HUES64 (cell line): ENCODE measurements at regions not wholly inside any gene's neighbourhood (a gene's known extent, or its start where the extent isn't known, plus 50 kb on each side); places are given as distances from the start of the nearest gene placed in this dataset.

Experiments used
- H3K27ac ChIP-seq: 2 replicates; pipeline ENCODE4 v1.7.0; 2013; ENCODE audit warnings: low read depth, low read length, inconsistent platforms
- H3K27me3 ChIP-seq: 2 replicates; pipeline ENCODE4 v1.6.1; 2013; ENCODE audit warnings: mild to moderate bottlenecking, low read length; ENCODE audit not compliant: insufficient read depth
- H3K36me3 ChIP-seq: 2 replicates; pipeline ENCODE4 v1.6.1; 2013; ENCODE audit warnings: mild to moderate bottlenecking, low read length; ENCODE audit not compliant: insufficient read depth
- H3K4me1 ChIP-seq: 2 replicates; pipeline ENCODE4 v1.6.1; 2013; ENCODE audit warnings: mild to moderate bottlenecking, low read length, moderate library complexity; ENCODE audit not compliant: insufficient read depth
- H3K4me3 ChIP-seq: 2 replicates; pipeline ENCODE4 v1.5.1; 2013; ENCODE audit warnings: mild to moderate bottlenecking, low read length, moderate library complexity
- H3K9ac ChIP-seq: 2 replicates; pipeline ENCODE4 v1.6.1; 2013; ENCODE audit warnings: mild to moderate bottlenecking, low read depth, low read length
- H3K9me3 ChIP-seq: 2 replicates; pipeline ENCODE4 v1.6.1; 2013; ENCODE audit warnings: low read depth, low read length; ENCODE audit not compliant: insufficient read depth
- WGBS: fragments of 150-250, 120-280 bp; methylation state at CpG from one replicate; pipeline ENCODE4 v1.1.7; 2013; ENCODE audit warnings: missing lambda C conversion rate; 5-methylcytosine and 5-hydroxymethylcytosine counted together

DNA sequence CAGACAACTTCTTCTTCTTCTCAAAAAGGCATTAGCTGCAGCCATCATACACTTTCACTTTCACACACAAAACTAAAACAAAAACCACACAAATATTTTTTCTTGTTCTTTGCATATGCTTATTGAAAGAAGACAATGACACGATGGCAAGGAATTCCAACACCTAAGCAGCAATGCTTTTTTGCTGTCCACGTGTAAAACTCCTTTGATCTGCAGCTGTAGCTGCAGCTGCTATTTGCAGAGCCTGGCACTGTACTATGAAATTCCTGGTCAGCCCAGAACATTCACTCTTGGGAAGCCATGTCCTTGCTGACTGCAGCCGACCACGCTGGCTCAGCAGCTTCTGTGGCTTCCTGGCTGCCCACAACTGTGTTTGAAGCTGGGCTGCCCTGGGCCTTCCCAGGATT is 316.2 kb downstream of the CDH2 start:
- no peaks in the 10 kb centered on the region for H3K9me3 ChIP-seq
- no peaks in the 10 kb centered on the region for H3K27me3 ChIP-seq
- no peak overlapping the region for H3K27ac ChIP-seq
- no peaks in the 10 kb centered on the region for H3K36me3 ChIP-seq
- 67% methylated on average over 4 of the region's 4 CpGs for WGBS
- H3K4me3 ChIP-seq: no peak overlapping the region
- peaks cover 8% of the 10 kb centered on the region; the same call in 1 of the 2 replicates for H3K4me1 ChIP-seq
- no peak overlapping the region for H3K9ac ChIP-seq

GRCh38 chr18:27860011-27860410 is 316.9 kb downstream of the CDH2 start:
- no peak overlapping the region for H3K27ac ChIP-seq
- no peaks in the 10 kb centered on the region for H3K9me3 ChIP-seq
- H3K36me3 ChIP-seq: no peaks in the 10 kb centered on the region
- 84% methylated on average over 4 of the region's 4 CpGs for WGBS
- peaks cover 8% of the 10 kb centered on the region; the same call in 1 of the 2 replicates for H3K4me1 ChIP-seq
- no peak overlapping the region for H3K4me3 ChIP-seq
- H3K27me3 ChIP-seq: no peaks in the 10 kb centered on the region
- no peak overlapping the region for H3K9ac ChIP-seq

DNA sequence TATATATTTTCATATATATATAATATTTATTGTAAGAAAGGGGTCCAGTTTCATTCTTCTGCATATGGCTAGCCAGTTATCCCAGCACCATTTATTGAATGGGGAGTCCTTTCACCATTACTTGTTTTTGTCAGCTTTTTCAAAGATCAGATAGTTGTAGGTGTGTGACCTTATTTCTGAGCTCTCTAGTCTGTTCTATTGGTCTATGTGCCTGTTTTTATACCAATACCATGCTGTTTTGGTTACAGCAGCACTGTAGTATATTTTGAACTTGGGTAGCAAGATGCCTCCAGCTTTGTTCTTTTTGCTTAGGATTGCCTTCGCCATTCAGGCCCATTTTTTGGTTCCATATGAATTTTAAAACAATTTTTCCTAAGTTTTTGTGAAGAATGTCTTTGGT is 320.1 kb downstream of the CDH2 start:
- no peaks in the 10 kb centered on the region for H3K27me3 ChIP-seq
- WGBS: 100% methylated on average over 1 of the region's 1 CpG
- H3K4me3 ChIP-seq: no peak overlapping the region
- no peak overlapping the region for H3K27ac ChIP-seq
- no peak overlapping the region for H3K9ac ChIP-seq
- H3K9me3 ChIP-seq: no peaks in the 10 kb centered on the region
- peaks cover 8% of the 10 kb centered on the region; the same call in 1 of the 2 replicates for H3K4me1 ChIP-seq
- no peaks in the 10 kb centered on the region for H3K36me3 ChIP-seq

DNA sequence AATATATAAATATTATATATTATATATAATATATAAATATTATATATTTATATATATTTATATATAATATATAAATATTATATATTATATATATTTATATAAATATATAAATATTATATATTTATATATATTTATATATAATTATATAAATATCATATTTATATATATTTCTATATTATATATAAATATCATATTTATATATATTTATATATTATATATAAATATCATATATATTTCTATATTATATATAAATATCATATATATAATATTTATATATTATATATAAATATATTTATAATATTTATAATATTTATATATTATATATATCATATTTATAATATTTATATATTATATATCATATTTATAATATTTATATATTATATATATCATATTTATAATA is 321.4 kb downstream of the CDH2 start:
- Histone ChIP-seq H3K4me1 (no peaks in the 10 kb centered on the region), H3K27ac (no peak overlapping the region), H3K9me3 (no peaks in the 10 kb centered on the region), H3K4me3 (no peak overlapping the region), H3K27me3 (no peaks in the 10 kb centered on the region), H3K36me3 (no peaks in the 10 kb centered on the region), H3K9ac (no peak overlapping the region)

DNA sequence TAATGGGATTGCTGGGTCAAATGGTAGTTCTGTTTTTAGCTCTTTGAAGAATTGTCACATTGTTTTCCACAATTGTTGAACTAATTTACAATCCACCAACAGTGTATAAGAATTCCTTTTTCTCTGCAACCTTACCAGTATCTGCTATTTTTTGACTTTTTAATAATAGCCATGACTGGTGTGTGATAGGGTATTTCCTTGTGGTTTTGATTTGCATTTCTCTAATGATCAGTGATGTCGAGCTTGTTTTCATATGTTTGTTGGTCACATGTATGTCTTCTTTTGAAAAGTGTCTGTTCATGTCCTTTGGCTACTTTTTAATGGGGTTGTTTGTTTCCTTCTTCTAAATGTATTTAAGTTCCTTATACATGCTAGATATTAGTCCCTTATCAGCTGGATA is 322.3 kb downstream of the CDH2 start:
- H3K27ac ChIP-seq: no peak overlapping the region
- no peak overlapping the region for H3K9ac ChIP-seq
- H3K27me3 ChIP-seq: no peaks in the 10 kb centered on the region
- H3K36me3 ChIP-seq: no peaks in the 10 kb centered on the region
- no peaks in the 10 kb centered on the region for H3K4me1 ChIP-seq
- no peak overlapping the region for H3K4me3 ChIP-seq
- 92% methylated on average over 1 of the region's 1 CpG for WGBS
- no peaks in the 10 kb centered on the region for H3K9me3 ChIP-seq

- H3K27ac ChIP-seq: no peak overlapping the region
- WGBS: 90% methylated on average over 3 of the region's 4 CpGs
- H3K27me3 ChIP-seq: no peaks in the 10 kb centered on the region
- no peaks in the 10 kb centered on the region for H3K9me3 ChIP-seq
- no peaks in the 10 kb centered on the region for H3K4me1 ChIP-seq
- H3K36me3 ChIP-seq: no peaks in the 10 kb centered on the region
- no peak overlapping the region for H3K9ac ChIP-seq
- H3K4me3 ChIP-seq: no peak overlapping the region
Measured at GRCh38 chr18:27848336-27848735, 328.6 kb downstream of the CDH2 start.

DNA sequence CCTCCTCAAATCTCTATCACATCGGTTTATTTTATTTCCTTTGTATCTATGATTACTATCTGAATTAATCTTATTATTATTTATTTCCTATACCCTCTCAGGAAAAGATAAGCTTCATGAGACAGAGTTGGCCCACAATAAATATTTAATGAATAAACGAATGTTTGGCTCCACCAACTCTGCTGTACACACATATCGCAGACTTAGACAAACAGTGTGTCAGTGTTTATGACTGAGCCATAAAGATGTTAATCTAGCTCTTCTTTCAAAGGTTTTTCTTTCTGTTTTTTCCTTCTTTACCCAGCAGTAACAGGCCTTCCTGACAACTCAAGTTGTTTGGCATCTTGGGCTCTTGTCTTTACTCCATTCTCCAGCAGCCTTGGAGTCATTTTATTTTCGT is 329.5 kb downstream of the CDH2 start:
- Histone ChIP-seq H3K9ac (no peak overlapping the region), H3K9me3 (no peaks in the 10 kb centered on the region), H3K27me3 (no peaks in the 10 kb centered on the region), H3K36me3 (no peaks in the 10 kb centered on the region), H3K4me1 (no peaks in the 10 kb centered on the region), H3K27ac (no peak overlapping the region), H3K4me3 (no peak overlapping the region)
- WGBS: 97% methylated on average over 3 of the region's 4 CpGs

GRCh38 chr18:27845897-27846296 is 331.0 kb downstream of the CDH2 start:
- H3K4me3 ChIP-seq: no peak overlapping the region
- H3K4me1 ChIP-seq: no peaks in the 10 kb centered on the region
- H3K9ac ChIP-seq: no peak overlapping the region
- H3K27ac ChIP-seq: no peak overlapping the region
- WGBS: 94% methylated on average over 2 of the region's 2 CpGs
- H3K36me3 ChIP-seq: no peaks in the 10 kb centered on the region
- no peaks in the 10 kb centered on the region for H3K27me3 ChIP-seq
- H3K9me3 ChIP-seq: no peaks in the 10 kb centered on the region

GRCh38 chr18:27843783-27844777 is 332.9 kb downstream of the CDH2 start:
- no peaks in the 10 kb centered on the region for H3K36me3 ChIP-seq
- H3K27me3 ChIP-seq: no peaks in the 10 kb centered on the region
- no peak overlapping the region for H3K4me3 ChIP-seq
- WGBS: 85% methylated on average over 2 of the region's 3 CpGs
- H3K4me1 ChIP-seq: no peaks in the 10 kb centered on the region
- H3K9ac ChIP-seq: no peak overlapping the region
- no peaks in the 10 kb centered on the region for H3K9me3 ChIP-seq
- H3K27ac ChIP-seq: no peak overlapping the region

- no peaks in the 10 kb centered on the region for H3K36me3 ChIP-seq
- no peak overlapping the region for H3K27ac ChIP-seq
- H3K27me3 ChIP-seq: no peaks in the 10 kb centered on the region
- H3K9me3 ChIP-seq: no peaks in the 10 kb centered on the region
- no peak overlapping the region for H3K9ac ChIP-seq
- H3K4me3 ChIP-seq: no peak overlapping the region
- H3K4me1 ChIP-seq: no peaks in the 10 kb centered on the region
- WGBS: 90% methylated on average over 2 of the region's 2 CpGs
Measured at GRCh38 chr18:27839141-27839540, 337.8 kb downstream of the CDH2 start.

DNA sequence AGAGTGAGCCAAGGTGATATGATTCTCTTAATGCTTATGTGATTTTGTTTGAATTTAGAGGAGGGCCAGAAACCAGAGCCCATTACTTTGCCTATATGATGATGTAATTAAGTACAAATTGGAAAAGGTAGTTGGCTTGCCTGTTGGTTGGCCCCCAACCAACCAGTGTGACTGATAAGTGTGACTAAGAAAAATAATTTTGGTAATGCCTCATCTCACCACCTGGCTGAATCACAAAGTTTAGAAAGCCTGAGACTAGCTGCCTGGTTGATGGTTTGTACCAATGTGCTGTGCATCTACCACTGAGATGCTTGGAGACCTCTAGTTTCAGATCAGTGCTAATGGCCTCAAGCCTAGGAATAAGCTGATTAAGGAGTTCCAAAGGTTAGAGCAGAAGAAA is 338.7 kb downstream of the CDH2 start:
- H3K36me3 ChIP-seq: no peaks in the 10 kb centered on the region
- no peaks in the 10 kb centered on the region for H3K27me3 ChIP-seq
- no peaks in the 10 kb centered on the region for H3K9me3 ChIP-seq
- H3K4me1 ChIP-seq: no peaks in the 10 kb centered on the region
- H3K9ac ChIP-seq: no peak overlapping the region
- H3K4me3 ChIP-seq: no peak overlapping the region
- no peak overlapping the region for H3K27ac ChIP-seq
